Neural cell (in vitro differentiated cells): ENCODE measurements at regions not wholly inside any gene's neighbourhood (a gene's known extent, or its start where the extent isn't known, plus 50 kb on each side); places are given as distances from the start of the nearest gene placed in this dataset.

ENCODE experiments used
- H2AFZ ChIP-seq: fragments of 200-600, 300-800 bp; sonication (generic), shearing (Covaris generic); 2 replicates; pipeline ENCODE4 v1.6.0; 2014; ENCODE audit warnings: low read depth, mild to moderate bottlenecking, antibody characterized with exemption, low read length, moderate library complexity
- H3F3A ChIP-seq: fragments of 200-600 bp; shearing (Covaris generic); 2 replicates; pipeline ENCODE4 v1.6.1; 2016; ENCODE audit warnings: mild to moderate bottlenecking, moderate library complexity, mixed read lengths, antibody characterized with exemption, low read length; ENCODE audit not compliant: insufficient read depth, poor library complexity, severe bottlenecking
- H3K27ac ChIP-seq: fragments of 200-600, 300-800 bp; sonication (generic), shearing (Covaris generic); 2 replicates; pipeline ENCODE4 v1.5.1; 2014; ENCODE audit warnings: mild to moderate bottlenecking, low read length, moderate library complexity
- H3K27me3 ChIP-seq: fragments of 300-800, 200-600 bp; sonication (generic), shearing (Covaris generic); 2 replicates; pipeline ENCODE4 v1.6.0; 2014; ENCODE audit warnings: mild to moderate bottlenecking, low read depth, low read length, moderate library complexity; ENCODE audit not compliant: insufficient read depth
- H3K36me3 ChIP-seq: fragments of 300-800, 200-600 bp; sonication (generic), shearing (Covaris generic); 2 replicates; pipeline ENCODE4 v1.5.1; 2014; ENCODE audit warnings: mild to moderate bottlenecking, antibody characterized with exemption, low read length, moderate library complexity; ENCODE audit not compliant: insufficient read depth
- H3K4me2 ChIP-seq: fragments of 300-800, 200-600 bp; sonication (generic), shearing (Covaris generic); 2 replicates; pipeline ENCODE4 v1.6.0; 2014; ENCODE audit warnings: mild to moderate bottlenecking, low read length
- H3K4me3 ChIP-seq: fragments of 300-800, 200-600 bp; sonication (generic), shearing (Covaris generic); 2 replicates; pipeline ENCODE4 v1.5.1; 2014; ENCODE audit warnings: mild to moderate bottlenecking, low read length, moderate library complexity
- H3K79me2 ChIP-seq: fragments of 200-600 bp; shearing (Covaris generic); replicated peaks from 2 replicates; pipeline ENCODE4 v1.6.0; 2014; ENCODE audit warnings: mild to moderate bottlenecking, low read length, moderate library complexity; ENCODE audit not compliant: insufficient read depth
- H3K9ac ChIP-seq: fragments of 300-800, 200-600 bp; sonication (generic), shearing (Covaris generic); 2 replicates; pipeline ENCODE4 v1.6.1; 2016; ENCODE audit warnings: mild to moderate bottlenecking, low read length, mixed read lengths
- H3K9me2 ChIP-seq: fragments of 200-600 bp; shearing (Covaris generic); 2 replicates; pipeline ENCODE4 v1.6.1; 2016; ENCODE audit warnings: mild to moderate bottlenecking, low read length, mixed read lengths; ENCODE audit not compliant: insufficient read depth
- H3K9me3 ChIP-seq: fragments of 200-600, 300-800 bp; sonication (generic), shearing (Covaris generic); 2 replicates; pipeline ENCODE4 v1.6.1; 2016; ENCODE audit warnings: mild to moderate bottlenecking, mixed run types, low read length, moderate library complexity, mixed read lengths
- H4K20me1 ChIP-seq: fragments of 200-600 bp; shearing (Covaris generic); 2 replicates; pipeline ENCODE4 v1.6.1; 2016; ENCODE audit warnings: mild to moderate bottlenecking, mixed run types; ENCODE audit not compliant: insufficient read depth
- EP300 ChIP-seq: fragments of 450-650 bp; conservative IDR thresholded peaks from 2 replicates; pipeline ENCODE4 v1.6.1; 2014; ENCODE audit warnings: antibody characterized with exemption, mild to moderate bottlenecking, moderate library complexity; ENCODE audit not compliant: poor library complexity, severe bottlenecking
- EZH2 ChIP-seq: fragments of 200-600, 300-800 bp; shearing (Covaris generic), sonication (generic); IDR thresholded peaks from 2 replicates; pipeline ENCODE4 v1.6.1; 2014; ENCODE audit warnings: antibody characterized with exemption, low read length, borderline replicate concordance, mild to moderate bottlenecking; ENCODE audit not compliant: insufficient read depth, poor library complexity, severe bottlenecking
- MXI1 ChIP-seq: fragments of 450-650 bp; conservative IDR thresholded peaks from 2 replicates; pipeline ENCODE4 v1.6.1; 2014; ENCODE audit warnings: antibody characterized with exemption, mild to moderate bottlenecking; ENCODE audit not compliant: poor library complexity, severe bottlenecking
- POLR2AphosphoS5 ChIP-seq: IDR thresholded peaks from 2 replicates; pipeline ENCODE4 v1.6.1; 2012
- RAD21 ChIP-seq: fragments of 450-650 bp; conservative IDR thresholded peaks from 2 replicates; pipeline ENCODE4 v1.6.1; 2014; ENCODE audit warnings: antibody characterized with exemption, mild to moderate bottlenecking, moderate library complexity
- REST ChIP-seq: IDR thresholded peaks from 2 replicates; pipeline ENCODE4 v1.6.1; 2012; ENCODE audit warnings: borderline replicate concordance
- SMC3 ChIP-seq: fragments of 450-650 bp; conservative IDR thresholded peaks from 2 replicates; pipeline ENCODE4 v1.6.1; 2014; ENCODE audit warnings: antibody characterized with exemption, mild to moderate bottlenecking, moderate library complexity; ENCODE audit not compliant: poor library complexity
- TAF1 ChIP-seq: IDR thresholded peaks from 2 replicates; pipeline ENCODE4 v1.6.1; 2012; ENCODE audit warnings: low read depth
- TF ChIP-seq, protein P1 (sequence below): fragments of 450-650 bp; IDR thresholded peaks from 2 replicates; pipeline ENCODE4 v1.5.1; 2014; ENCODE audit warnings: antibody characterized with exemption, mild to moderate bottlenecking, moderate library complexity; ENCODE audit not compliant: poor library complexity, severe bottlenecking

GRCh38 chr2:146990311-146991054 lies 854.3 kb upstream of the ACVR2A start:
- no peak overlapping the region for H3K9ac ChIP-seq
- no peaks in the 10 kb centered on the region for H3K9me3 ChIP-seq
- H3K4me2 ChIP-seq, result no peak overlapping the region
- H3K36me3 ChIP-seq, result no peaks in the 10 kb centered on the region
- no peaks in the 10 kb centered on the region for H3K27me3 ChIP-seq
- H3K79me2 ChIP-seq, result no peaks in the 10 kb centered on the region
- no peak overlapping the region for H3K27ac ChIP-seq
- TF ChIP-seq POLR2AphosphoS5 (no peak), SMC3 (no peak), EZH2 (no peak), REST (no peak), RAD21 (no peak), TAF1 (no peak), EP300 (no peak), MXI1 (no peak)
- TF ChIP-seq, protein P1, sequence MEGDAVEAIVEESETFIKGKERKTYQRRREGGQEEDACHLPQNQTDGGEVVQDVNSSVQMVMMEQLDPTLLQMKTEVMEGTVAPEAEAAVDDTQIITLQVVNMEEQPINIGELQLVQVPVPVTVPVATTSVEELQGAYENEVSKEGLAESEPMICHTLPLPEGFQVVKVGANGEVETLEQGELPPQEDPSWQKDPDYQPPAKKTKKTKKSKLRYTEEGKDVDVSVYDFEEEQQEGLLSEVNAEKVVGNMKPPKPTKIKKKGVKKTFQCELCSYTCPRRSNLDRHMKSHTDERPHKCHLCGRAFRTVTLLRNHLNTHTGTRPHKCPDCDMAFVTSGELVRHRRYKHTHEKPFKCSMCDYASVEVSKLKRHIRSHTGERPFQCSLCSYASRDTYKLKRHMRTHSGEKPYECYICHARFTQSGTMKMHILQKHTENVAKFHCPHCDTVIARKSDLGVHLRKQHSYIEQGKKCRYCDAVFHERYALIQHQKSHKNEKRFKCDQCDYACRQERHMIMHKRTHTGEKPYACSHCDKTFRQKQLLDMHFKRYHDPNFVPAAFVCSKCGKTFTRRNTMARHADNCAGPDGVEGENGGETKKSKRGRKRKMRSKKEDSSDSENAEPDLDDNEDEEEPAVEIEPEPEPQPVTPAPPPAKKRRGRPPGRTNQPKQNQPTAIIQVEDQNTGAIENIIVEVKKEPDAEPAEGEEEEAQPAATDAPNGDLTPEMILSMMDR, result no peak
- no peaks in the 10 kb centered on the region for H4K20me1 ChIP-seq
- no peaks in the 10 kb centered on the region for H3K9me2 ChIP-seq
- no peak overlapping the region for H2AFZ ChIP-seq
- H3F3A ChIP-seq, result no peaks in the 10 kb centered on the region
- no peak overlapping the region for H3K4me3 ChIP-seq

DNA sequence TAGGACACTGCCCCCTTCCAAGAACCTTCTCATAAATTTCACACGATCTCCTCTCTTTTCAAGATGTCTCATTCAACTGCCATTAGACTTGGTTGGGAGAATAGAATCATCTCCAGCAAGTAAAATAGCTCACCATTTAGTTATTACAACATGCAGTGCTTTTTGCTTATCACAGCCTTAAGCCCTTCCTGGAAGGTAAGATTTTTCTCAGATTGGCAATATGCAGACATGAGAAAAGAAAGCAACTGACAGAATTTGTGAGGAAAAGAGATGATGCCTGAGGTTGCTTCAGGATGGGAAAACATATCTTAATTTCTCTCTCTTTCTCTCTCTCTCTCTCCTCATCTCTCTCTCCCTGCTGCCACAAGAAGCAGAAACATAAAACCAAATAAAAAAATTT lies 855.1 kb upstream of the ACVR2A start:
- no peak overlapping the region for H3K9ac ChIP-seq
- H3K4me2 ChIP-seq, result no peak overlapping the region
- no peak overlapping the region for H2AFZ ChIP-seq
- H3K79me2 ChIP-seq, result no peaks in the 10 kb centered on the region
- no peaks in the 10 kb centered on the region for H3K36me3 ChIP-seq
- H3K9me2 ChIP-seq, result no peaks in the 10 kb centered on the region
- no peaks in the 10 kb centered on the region for H4K20me1 ChIP-seq
- no peaks in the 10 kb centered on the region for H3F3A ChIP-seq
- H3K27me3 ChIP-seq, result no peaks in the 10 kb centered on the region
- peak overlapping the region; percentile 9 for H3K27ac ChIP-seq
- no peak for TF ChIP-seq EZH2
- TF ChIP-seq TAF1, result no peak
- TF ChIP-seq SMC3, result no peak
- TF ChIP-seq REST, result no peak
- TF ChIP-seq EP300, result no peak
- TF ChIP-seq, protein P1, result no peak
- TF ChIP-seq RAD21, result no peak
- TF ChIP-seq MXI1, result no peak
- no peak for TF ChIP-seq POLR2AphosphoS5
- H3K4me3 ChIP-seq, result no peak overlapping the region
- no peaks in the 10 kb centered on the region for H3K9me3 ChIP-seq
